GM19324 (cell line): ENCODE measurements at regions not wholly inside any gene's neighbourhood (a gene's known extent, or its start where the extent isn't known, plus 50 kb on each side); places are given as distances from the start of the nearest gene placed in this dataset.
"Not testable (repeated sequence)": the region's sequence is repeated elsewhere in the genome, so short reads cannot be mapped to it uniquely, and the experiment has no call there.

Experiments used
- ATAC-seq: cut with Tn5 transposase; IDR thresholded peaks from one replicate; pipeline ENCODE4 v1.9.1; 2021; ENCODE audit warnings: mild to moderate bottlenecking, moderate library complexity; ENCODE audit not compliant: unreplicated experiment, low FRiP score

DNA sequence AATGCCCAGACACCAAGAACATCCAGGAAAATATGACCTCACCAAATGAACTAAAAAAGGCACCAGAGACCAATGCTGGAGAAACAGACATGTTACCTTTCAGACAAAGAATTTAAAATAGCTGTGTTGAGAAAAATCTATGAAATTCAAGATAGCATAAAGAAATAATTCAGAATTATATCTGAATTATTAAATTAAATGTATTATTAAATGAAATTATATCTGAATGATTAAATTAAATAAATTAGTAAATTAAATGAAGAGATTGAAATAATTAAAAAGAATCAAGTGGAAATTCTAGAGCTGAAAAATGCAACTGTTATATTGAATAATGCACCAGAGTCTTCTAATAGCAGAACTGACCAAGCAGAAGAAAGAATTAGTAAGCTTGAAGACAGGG, 279.2 kb upstream of the SATB1 start:
- no peak for ATAC-seq

DNA sequence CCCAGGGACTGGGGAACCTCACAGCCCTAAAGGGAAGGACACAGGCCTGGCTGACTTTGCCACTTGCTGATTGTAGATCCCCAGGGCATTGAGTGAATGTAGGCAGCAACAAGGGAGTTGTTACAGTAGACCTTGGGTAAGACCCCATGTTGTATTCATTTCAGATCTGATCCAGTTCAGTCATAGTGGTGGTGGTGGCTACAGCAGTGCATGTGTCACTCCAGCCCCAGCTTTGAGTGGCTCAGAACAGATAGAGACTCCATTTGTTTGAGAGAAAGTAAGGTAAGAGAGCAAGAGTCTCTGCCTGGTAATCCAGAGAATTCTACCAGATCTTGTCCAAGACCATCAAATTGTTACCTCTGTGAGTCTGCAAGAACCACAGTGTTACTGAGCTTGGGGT, 278.7 kb upstream of the SATB1 start:
- no peak for ATAC-seq

DNA sequence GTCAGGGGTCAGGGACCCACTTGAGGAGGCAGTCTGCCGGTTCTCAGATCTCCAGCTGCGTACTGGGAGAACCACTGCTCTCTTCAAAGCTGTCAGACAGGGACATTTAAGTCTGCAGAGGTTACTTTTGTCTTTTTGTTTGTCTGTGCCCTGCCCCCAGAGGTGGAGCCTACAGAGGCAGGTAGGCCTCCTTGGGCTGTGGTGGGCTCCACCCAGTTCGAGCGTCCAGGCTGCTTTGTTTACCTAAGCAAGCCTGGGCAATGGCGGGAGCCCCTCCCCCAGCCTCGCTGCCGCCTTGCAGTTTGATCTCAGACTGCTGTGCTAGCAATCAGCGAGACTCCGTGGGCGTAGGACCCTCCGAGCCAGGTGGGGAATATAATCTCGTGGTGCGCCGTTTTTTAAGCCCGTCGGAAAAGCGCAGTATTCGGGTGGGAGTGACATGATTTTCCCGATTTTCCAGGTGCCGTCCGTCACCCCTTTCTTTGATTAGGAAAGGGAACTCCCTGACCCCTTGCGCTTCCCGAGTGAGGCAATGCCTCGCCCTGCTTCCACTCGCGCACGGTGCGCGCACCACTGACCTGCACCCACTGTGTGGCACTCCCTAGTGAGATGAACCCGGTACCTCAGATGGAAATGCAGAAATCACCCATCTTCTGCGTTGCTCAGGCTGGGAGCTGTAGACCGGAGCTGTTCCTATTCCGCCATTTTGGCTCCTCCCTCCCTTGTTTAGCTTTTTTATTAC, 268.6 kb upstream of the SATB1 start:
- not testable (repeated sequence) for ATAC-seq

DNA sequence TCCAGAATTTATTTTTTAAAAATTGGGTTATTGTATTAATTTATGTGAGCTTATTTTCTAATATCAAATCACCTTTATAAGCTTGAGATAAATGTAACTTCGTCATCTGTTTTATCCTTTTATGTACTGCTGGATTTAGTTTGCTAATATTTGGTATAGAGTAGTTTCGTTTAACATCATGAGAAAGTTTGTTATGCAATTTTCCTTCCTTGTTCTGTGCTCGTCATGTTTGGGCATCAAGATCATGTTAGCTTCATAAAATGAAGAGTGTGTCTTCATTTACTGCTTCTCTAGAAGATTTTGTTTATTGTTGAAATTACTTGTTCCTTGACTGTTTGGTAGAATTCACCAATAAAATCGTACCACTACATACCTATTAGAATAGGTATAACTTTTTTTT, 262.1 kb upstream of the SATB1 start:
- no peak for ATAC-seq

GRCh38 chr3:18683900-18684299, 258.8 kb upstream of the SATB1 start:
- ATAC-seq = no peak

GRCh38 chr3:18681818-18682345, 256.7 kb upstream of the SATB1 start:
- no peak for ATAC-seq

- no peak for ATAC-seq
Measured at GRCh38 chr3:18680758-18681157, 255.6 kb upstream of the SATB1 start.

DNA sequence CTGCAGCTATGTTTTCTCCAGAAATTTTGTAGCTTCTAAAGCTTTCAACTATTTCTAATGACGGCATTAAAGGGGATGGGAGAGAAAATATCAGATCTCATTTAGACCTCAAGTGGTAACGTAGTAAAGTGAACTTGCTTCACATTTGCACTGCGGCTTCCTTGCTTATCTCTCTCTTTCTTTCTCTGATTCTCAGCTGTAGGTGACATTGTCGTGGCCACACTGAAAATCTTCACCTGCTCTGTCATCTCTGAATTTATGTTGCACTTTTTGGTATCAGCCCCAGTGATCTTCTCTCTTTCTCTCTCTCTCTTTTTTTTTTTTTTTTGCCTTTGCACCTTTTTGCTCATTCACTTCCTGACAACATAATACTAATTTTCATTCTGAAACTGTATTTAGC, 254.1 kb upstream of the SATB1 start:
- no peak for ATAC-seq

- no peak for ATAC-seq
Measured at GRCh38 chr3:18675197-18675596, 250.1 kb upstream of the SATB1 start.

- no peak for ATAC-seq
Measured at GRCh38 chr3:18672561-18672960, 247.4 kb upstream of the SATB1 start.

- ATAC-seq = no peak
Measured at GRCh38 chr3:18670759-18671158, 245.6 kb upstream of the SATB1 start.

GRCh38 chr3:18669374-18669773, 244.2 kb upstream of the SATB1 start:
- no peak for ATAC-seq

DNA sequence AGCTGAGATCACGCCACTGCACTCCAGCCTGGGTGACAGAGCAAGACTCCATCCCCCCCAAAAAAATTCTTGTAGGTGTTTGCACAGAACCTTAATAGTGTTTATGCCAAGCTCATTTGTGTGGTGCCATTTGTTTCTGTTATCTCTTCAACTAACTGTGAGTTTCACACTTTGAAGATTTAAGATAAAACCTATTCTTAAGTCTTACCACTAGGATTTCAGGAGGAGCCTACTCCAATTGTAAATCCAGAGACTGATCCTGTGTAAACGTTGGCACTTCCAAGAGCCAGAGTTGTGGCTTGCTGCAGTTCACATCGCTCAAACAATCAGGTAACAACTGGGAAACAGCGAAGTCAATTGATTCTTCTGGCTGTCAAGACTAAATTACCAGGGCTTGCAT, 242.4 kb upstream of the SATB1 start:
- ATAC-seq = no peak

- ATAC-seq = no peak
Measured at GRCh38 chr3:18666655-18667054, 241.5 kb upstream of the SATB1 start.

- no peak for ATAC-seq
Measured at GRCh38 chr3:18660059-18660458, 234.9 kb upstream of the SATB1 start.

GRCh38 chr3:18657858-18658820, 233.0 kb upstream of the SATB1 start:
- no peak for ATAC-seq

GRCh38 chr3:18656866-18657265, 231.7 kb upstream of the SATB1 start:
- no peak for ATAC-seq

- no peak for ATAC-seq
Measured at GRCh38 chr3:18656410-18656809, 231.3 kb upstream of the SATB1 start.

GRCh38 chr3:18655827-18656226, 230.7 kb upstream of the SATB1 start:
- ATAC-seq = no peak

- no peak for ATAC-seq
Measured at GRCh38 chr3:18652781-18653180, 227.6 kb upstream of the SATB1 start.

DNA sequence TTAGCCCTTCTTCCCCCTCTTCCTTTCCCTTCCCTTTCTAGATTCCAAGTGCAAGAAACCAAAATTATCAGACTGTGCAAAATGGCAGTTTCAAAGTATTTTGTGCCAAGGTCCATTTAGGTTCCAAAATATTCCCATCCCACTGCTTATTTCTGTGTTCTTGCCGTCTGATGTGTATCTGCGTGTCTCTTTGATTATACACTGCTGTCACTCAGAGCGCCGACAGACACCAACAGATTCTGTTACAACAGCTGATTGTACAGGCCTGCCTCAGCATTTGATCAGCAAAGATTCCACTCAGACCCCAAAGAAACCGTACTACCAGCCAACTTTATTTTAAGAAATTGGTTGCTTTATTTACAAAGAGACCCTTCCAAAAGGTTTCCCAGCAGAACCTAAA, 225.6 kb upstream of the SATB1 start:
- ATAC-seq = no peak
